ENCODE measurements at regions not wholly inside any gene's neighbourhood (a gene's known extent, or its start where the extent isn't known, plus 50 kb on each side); places are given as distances from the start of the nearest gene placed in this dataset.

DNA sequence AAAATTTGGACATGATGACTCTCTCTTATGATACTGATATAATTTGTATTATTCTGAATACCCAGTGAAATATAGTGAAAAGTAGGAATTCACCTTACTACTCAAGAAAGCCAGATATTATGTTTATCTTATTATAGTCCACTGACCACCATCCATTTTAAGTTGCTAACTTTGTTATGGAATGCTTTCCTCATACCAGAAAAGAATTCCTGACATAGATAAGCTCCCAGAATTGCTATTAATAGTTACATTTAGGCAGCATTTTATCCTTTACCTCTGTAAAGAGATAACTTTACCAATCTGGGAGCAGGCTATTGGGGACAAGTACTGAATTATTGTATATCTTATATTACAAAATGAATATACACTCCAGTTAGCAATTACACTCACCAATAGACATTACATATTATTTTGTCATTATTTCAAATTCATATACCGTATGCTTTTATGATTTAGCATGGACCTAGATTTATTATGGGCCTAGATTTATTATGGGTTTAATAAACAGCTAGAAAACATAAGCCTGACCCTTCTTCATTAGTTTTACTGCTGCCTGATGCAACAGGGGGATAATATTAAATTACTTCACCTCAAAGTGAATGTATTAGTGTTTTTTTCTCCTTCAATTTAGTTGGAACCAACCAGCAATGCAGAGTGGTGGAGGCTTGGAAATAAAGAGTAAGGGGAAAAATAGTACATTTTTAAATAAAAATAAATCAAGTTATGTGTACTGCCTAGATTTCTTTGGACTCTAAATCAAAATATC is 1886.1 kb downstream of the PCDH9 start:
- ATAC-seq, result no peak
- WGBS, 2 donors (ENCODE audit: low coverage in 1 of 2), result 18 to 39% methylated on average over 1 of the region's 1 CpG
- Histone ChIP-seq H3K36me3 (no peaks in the 10 kb centered on the region), H3K9me3 (no peaks in the 10 kb centered on the region), H3K4me3 (no peak overlapping the region), H3K27me3 (no peaks in the 10 kb centered on the region), H3K27ac (no peak overlapping the region), H3K4me1 (no peaks in the 10 kb centered on the region)
- no peak for TF ChIP-seq POLR2A (IDR thresholded peaks at IDR 0.05)
- no peak for TF ChIP-seq POLR2AphosphoS5 (IDR thresholded peaks at IDR 0.05)
- TF ChIP-seq EP300 (IDR thresholded peaks at IDR 0.05), result no peak
- TF ChIP-seq, protein P1, sequence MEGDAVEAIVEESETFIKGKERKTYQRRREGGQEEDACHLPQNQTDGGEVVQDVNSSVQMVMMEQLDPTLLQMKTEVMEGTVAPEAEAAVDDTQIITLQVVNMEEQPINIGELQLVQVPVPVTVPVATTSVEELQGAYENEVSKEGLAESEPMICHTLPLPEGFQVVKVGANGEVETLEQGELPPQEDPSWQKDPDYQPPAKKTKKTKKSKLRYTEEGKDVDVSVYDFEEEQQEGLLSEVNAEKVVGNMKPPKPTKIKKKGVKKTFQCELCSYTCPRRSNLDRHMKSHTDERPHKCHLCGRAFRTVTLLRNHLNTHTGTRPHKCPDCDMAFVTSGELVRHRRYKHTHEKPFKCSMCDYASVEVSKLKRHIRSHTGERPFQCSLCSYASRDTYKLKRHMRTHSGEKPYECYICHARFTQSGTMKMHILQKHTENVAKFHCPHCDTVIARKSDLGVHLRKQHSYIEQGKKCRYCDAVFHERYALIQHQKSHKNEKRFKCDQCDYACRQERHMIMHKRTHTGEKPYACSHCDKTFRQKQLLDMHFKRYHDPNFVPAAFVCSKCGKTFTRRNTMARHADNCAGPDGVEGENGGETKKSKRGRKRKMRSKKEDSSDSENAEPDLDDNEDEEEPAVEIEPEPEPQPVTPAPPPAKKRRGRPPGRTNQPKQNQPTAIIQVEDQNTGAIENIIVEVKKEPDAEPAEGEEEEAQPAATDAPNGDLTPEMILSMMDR (IDR thresholded peaks at IDR 0.05), result no peak

DNA sequence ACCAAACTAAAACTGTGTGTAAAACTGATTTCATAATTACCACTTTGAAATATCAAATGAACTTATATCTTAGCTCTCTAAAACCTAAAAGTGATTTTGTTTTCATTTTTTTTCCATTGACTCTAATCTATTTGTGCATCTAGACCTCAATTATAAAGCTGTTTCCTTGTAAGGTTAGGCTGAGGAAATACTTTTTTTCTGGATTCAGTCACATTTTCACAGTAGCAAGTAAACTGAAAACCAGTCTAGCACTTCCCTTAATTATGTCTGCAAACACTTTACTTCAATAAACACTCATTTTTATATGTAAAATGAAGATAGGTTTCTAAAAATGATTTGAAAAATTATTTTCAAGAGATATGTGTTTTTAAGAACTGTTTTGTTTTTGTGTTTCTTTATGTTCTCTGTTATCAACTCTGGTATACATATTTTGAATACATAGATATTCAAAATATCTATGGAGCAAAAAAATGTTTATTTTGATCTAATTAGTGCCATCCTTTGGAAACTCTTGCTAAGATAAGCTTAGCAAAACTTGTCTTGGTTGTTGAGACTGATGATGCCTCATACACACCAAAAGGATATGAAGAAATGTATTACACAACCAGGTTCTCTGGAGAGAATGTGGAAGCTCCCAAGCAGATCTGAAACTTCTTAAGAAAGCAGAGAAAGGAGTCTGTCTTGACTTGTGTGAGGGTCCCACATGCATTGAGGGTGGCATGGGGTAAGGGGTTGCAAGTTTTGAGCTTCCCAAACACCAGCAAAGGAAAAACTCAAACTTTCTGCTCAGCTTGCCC is 1887.4 kb downstream of the PCDH9 start:
- H3K36me3 ChIP-seq, result no peaks in the 10 kb centered on the region
- H3K4me1 ChIP-seq, result no peaks in the 10 kb centered on the region
- H3K27me3 ChIP-seq, result no peaks in the 10 kb centered on the region
- no peaks in the 10 kb centered on the region for H3K9me3 ChIP-seq
- no peak overlapping the region for H3K27ac ChIP-seq
- H3K4me3 ChIP-seq, result no peak overlapping the region
- TF ChIP-seq POLR2A (IDR thresholded peaks at IDR 0.05) (no peak), POLR2AphosphoS5 (IDR thresholded peaks at IDR 0.05) (no peak), EP300 (IDR thresholded peaks at IDR 0.05) (no peak)
- TF ChIP-seq, protein P1 (IDR thresholded peaks at IDR 0.05), result no peak
- no peak for ATAC-seq

DNA sequence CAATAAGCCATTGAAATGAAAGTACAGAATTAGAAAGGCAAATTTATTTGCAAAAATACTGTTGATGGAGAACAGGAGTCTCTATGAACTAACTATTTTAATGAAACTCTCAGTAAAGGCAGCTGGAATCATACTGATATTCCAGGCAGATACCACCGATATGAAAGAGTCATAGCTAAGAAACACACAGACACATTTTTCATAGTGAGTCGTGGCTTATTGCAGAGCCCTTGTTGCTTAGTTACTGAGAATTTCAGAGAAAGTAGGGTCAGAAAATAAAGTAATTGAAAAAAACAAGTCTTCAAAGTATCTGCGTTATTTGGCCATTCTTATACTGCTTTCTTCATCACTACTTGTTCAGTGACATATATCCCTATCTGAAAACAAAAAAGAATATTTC is 1890.9 kb downstream of the PCDH9 start:
- no peak for TF ChIP-seq EP300 (IDR thresholded peaks at IDR 0.05)
- TF ChIP-seq POLR2AphosphoS5 (IDR thresholded peaks at IDR 0.05), result no peak
- TF ChIP-seq, protein P1 (IDR thresholded peaks at IDR 0.05), result no peak
- no peak for TF ChIP-seq POLR2A (IDR thresholded peaks at IDR 0.05)
- no peak for ATAC-seq
- 28 to 80% methylated on average over 1 to 3 of the region's 3 CpGs for WGBS, 2 donors (ENCODE audit: low coverage in 1 of 2)
- no peaks in the 10 kb centered on the region for H3K27me3 ChIP-seq
- H3K27ac ChIP-seq, result no peak overlapping the region
- no peaks in the 10 kb centered on the region for H3K9me3 ChIP-seq
- no peaks in the 10 kb centered on the region for H3K36me3 ChIP-seq
- no peaks in the 10 kb centered on the region for H3K4me1 ChIP-seq
- no peak overlapping the region for H3K4me3 ChIP-seq

DNA sequence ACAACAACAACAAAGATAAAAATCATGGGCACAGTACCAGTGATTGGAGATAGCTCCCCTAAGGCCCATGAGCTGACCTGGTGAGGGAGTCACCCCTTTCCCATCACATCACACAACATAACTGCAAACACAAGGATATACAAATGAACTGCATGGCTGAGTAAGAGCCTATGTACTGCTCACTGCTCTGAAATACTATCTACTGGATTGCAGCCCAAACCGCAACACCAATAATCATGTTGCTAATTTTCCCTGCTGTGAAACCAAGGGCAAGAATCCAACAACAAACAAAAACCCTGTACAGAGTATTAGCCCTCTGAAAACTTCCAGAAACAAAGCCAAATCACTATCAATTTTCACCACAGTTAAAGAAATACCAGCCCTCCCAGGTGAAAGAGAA is 1893.2 kb downstream of the PCDH9 start:
- Histone ChIP-seq H3K9me3 (no peaks in the 10 kb centered on the region), H3K36me3 (no peaks in the 10 kb centered on the region), H3K27ac (no peak overlapping the region), H3K4me1 (no peaks in the 10 kb centered on the region), H3K4me3 (no peak overlapping the region), H3K27me3 (no peaks in the 10 kb centered on the region)
- ATAC-seq, result no peak
- WGBS, 2 donors (ENCODE audit: low coverage in 1 of 2), result 90% methylated on average over 1 of the region's 1 CpG; no CpG with 5 or more reads in 1 of the 2 donors
- TF ChIP-seq, protein P1 (IDR thresholded peaks at IDR 0.05), result no peak
- no peak for TF ChIP-seq POLR2A (IDR thresholded peaks at IDR 0.05)

Measured in gastroesophageal sphincter (tissue), 4 donors.